Spinal cord (tissue), 9 donors: ENCODE measurements at regions not wholly inside any gene's neighbourhood (a gene's known extent, or its start where the extent isn't known, plus 50 kb on each side); places are given as distances from the start of the nearest gene placed in this dataset.
"Not testable (repeated sequence)": the region's sequence is repeated elsewhere in the genome, so short reads cannot be mapped to it uniquely, and the experiment has no call there.

Source experiments
- DNase-seq, 6 donors: peaks; one replicate each; pipeline versions ENCODE4 v3.0.0 to v3.0.0-alpha.2; 2013 to 2015; ENCODE audit warnings: low spot score in 6 of 6, low read depth in 4 of 6
- H3K27ac ChIP-seq: one replicate; pipeline ENCODE4 v1.5.1; 2013; ENCODE audit warnings: low read depth, low read length, control low read depth
- H3K27me3 ChIP-seq: one replicate; pipeline ENCODE4 v1.6.1; 2013; ENCODE audit warnings: low read length; ENCODE audit not compliant: control insufficient read depth, insufficient read depth
- H3K36me3 ChIP-seq: one replicate; pipeline ENCODE4 v1.6.1; 2013; ENCODE audit warnings: low read length; ENCODE audit not compliant: control insufficient read depth, insufficient read depth
- H3K4me1 ChIP-seq: one replicate; pipeline ENCODE4 v1.6.1; 2013; ENCODE audit warnings: low read length; ENCODE audit not compliant: control insufficient read depth, insufficient read depth
- H3K4me3 ChIP-seq: one replicate; pipeline ENCODE4 v1.5.1; 2013; ENCODE audit warnings: low read depth, low read length, control low read depth
- H3K9me3 ChIP-seq: one replicate; pipeline ENCODE4 v1.6.1; 2013; ENCODE audit warnings: low read length; ENCODE audit not compliant: control insufficient read depth, insufficient read depth
- WGBS: methylation state at CpG from one replicate; pipeline ENCODE4 v1.1.5; 2013; ENCODE audit warnings: missing lambda C conversion rate; ENCODE audit not compliant: insufficient coverage; 5-methylcytosine and 5-hydroxymethylcytosine counted together
- donor health status: healthy.

DNA sequence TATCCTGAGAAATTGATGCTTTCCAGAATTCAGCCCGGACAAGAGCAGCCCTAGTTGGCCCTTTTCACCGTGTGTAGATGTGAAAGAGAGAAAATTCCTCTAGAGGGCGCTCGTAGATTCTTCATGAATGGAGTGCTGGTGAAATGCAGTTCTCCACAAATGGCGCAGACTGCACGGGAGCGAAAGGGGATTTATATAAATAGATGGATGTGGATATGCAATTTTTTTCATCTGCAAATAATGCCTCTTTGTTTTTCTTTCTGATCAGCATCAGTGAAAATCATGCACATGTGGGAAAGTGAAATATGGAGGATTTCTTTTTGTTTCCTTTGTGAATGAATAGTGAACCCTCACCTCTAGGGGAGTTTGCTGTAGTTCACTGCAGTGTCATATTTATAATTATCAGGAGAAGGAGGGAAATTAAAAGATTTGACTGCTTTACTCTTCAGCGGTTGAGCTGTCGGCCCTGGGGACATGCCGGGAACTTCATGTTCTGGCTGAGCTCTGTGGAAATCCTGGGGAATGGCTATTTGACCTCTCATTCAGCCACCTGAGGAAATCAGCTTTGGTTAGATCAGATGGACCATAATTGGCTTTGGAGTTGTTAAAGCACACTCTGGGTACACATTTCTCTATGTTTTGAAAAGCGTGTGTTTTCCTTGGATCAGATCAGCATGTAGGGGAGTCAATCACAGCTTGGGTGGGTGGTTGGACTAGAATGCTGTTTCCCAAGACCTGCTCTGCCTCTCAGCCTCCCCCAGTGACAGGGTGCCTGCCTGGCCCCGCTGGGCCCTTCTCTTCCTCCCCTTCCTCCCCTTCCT, 115.0 kb upstream of the SHISA3 start:
- no peak overlapping the region for H3K27ac ChIP-seq
- H3K4me1 ChIP-seq = no peaks in the 10 kb centered on the region
- H3K36me3 ChIP-seq = no peaks in the 10 kb centered on the region
- 33% methylated on average over 5 of the region's 12 CpGs for WGBS
- DNase-seq = peak; percentile 68 to 97 (median 80)
- no peaks in the 10 kb centered on the region for H3K27me3 ChIP-seq
- H3K9me3 ChIP-seq = no peaks in the 10 kb centered on the region
- no peak overlapping the region for H3K4me3 ChIP-seq

DNA sequence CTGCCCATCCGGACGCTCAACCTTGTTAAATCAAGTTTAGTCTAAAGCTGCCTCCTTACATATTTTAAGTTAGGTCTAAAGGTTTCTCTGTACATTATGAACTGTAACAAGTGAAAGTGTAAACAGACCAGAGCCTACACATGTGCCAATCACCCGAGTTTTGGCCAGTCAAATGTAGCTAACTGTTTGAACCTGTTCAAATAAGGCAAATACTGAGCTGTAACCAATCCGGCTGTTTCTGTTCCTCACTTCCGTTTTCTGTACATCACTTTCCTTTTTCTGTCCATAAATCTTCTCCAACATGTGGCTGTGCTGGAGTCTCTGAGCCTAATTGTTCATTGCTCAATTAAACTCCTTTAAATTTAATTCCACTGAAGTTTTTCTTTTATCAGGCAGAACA, 113.3 kb upstream of the SHISA3 start:
- no peaks in the 10 kb centered on the region for H3K27me3 ChIP-seq
- no peaks in the 10 kb centered on the region for H3K36me3 ChIP-seq
- no peak for DNase-seq
- no peaks in the 10 kb centered on the region for H3K4me1 ChIP-seq
- H3K9me3 ChIP-seq = no peaks in the 10 kb centered on the region
- no peak overlapping the region for H3K27ac ChIP-seq
- H3K4me3 ChIP-seq = no peak overlapping the region
- WGBS = 59% methylated on average over 3 of the region's 5 CpGs

DNA sequence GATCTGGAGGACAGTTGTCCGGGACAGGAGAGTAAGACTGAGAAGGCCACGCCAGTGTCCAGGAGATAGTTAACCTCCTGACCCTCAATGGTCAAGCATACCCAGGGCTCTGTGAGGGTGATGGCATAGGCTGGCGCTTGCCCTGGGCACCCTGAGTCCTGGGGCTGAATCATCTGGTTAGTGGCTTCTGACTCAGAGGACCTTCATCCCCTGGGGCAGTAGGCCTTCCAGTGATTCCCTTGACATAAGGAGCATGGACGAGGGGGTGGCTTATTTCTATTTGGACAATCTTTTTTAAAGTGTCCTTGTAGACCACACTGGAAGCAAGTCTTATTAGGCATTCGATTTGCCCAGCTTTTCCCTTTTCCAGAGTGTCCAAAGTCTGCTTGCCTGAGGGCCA, 108.4 kb upstream of the SHISA3 start:
- H3K9me3 ChIP-seq, H3K36me3 ChIP-seq, H3K4me3 ChIP-seq, H3K27ac ChIP-seq, H3K27me3 ChIP-seq, DNase-seq, H3K4me1 ChIP-seq: not testable (repeated sequence)
- 100% methylated on average over 3 of the region's 5 CpGs for WGBS

DNA sequence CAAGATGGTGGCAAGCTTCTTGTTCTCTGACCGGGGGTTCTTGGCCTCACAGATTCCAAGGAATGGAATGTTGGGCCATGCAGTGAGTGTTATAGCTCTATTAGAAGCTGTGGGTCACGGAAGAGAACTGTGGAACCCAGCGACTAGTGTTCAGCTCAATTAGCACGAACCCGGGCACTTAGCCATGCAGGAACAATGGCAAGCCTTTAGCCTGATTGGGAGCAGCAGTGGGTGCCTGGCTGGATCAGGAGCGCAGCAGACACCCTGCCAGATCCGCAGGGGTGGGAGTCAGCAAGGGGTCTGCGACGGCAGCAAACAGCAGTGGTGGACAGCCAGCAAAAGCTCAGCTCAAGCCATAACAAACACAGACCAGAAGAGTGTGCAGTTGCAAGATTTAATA, 105.1 kb upstream of the SHISA3 start:
- H3K4me3 ChIP-seq, H3K27ac ChIP-seq, H3K36me3 ChIP-seq, DNase-seq, H3K4me1 ChIP-seq, H3K9me3 ChIP-seq, H3K27me3 ChIP-seq: not testable (repeated sequence)
- WGBS = 86% methylated on average over 7 of the region's 9 CpGs

DNA sequence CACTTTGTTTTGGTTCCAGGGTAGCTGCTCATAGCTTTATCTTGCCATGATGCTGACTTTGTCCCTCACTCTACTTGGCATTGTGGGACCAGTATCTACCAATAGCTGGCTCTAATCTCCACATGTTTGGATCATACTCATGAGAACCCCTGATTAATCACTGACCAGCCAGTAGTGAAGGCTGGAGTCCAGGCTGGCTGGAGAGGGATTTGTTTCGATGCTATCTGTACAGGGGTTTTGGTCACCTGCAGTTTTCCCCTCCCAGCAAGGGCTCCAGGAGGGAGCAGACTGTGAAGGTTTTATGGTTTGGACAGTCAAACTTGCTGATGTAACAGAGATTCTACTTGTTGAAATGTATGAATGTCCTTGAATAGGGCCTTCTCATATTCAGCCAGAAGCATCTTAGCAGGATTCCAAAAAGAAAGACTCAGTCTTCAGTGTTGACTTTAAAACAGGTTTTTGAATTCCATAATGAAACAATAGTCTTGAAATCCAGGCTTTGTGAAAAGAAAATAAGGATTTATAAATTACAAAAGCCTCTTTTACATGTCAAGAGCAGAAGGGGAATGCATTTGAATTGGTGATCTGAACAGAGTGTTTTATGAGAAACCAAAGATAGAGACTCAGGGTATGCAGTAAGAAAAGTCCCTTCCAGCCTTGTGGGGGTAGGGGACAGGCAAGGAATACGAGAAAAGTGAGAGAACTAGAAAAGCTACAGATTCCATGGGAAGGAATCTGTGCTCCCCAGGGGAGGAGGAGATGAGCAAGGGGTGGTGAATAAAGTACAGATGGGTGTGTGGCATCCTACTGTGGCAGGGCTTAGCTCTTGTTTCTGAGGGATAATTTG, 103.1 kb upstream of the SHISA3 start:
- 50% methylated on average over 1 of the region's 2 CpGs for WGBS
- Histone ChIP-seq H3K36me3 (no peaks in the 10 kb centered on the region), H3K4me3 (no peak overlapping the region), H3K27me3 (no peaks in the 10 kb centered on the region), H3K4me1 (no peaks in the 10 kb centered on the region), H3K9me3 (no peaks in the 10 kb centered on the region), H3K27ac (no peak overlapping the region)
- DNase-seq = no peak

DNA sequence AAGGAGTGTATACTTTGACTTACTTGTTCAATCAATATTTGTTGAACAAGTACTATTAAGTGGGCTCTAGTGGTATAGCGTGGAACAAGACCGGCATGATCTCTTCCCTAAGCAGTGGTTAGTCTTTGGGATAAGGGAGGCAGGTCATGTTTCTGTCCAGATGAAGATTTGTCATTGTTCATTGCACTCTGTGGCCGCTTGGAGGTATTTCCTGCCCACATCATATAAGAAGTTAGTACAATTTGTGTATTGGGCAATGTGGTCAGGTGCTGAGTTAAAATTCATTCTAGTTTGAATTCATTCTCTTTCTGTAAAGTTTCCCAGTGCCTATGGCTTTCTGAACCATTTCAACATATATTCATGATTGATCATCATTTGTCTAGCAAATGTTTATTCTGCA, 101.1 kb upstream of the SHISA3 start:
- Histone ChIP-seq H3K4me1 (no peaks in the 10 kb centered on the region), H3K9me3 (no peaks in the 10 kb centered on the region), H3K36me3 (no peaks in the 10 kb centered on the region), H3K27me3 (no peaks in the 10 kb centered on the region), H3K27ac (no peak overlapping the region), H3K4me3 (no peak overlapping the region)
- no CpG with 5 or more reads among the region's 3 CpGs for WGBS
- no peak for DNase-seq

DNA sequence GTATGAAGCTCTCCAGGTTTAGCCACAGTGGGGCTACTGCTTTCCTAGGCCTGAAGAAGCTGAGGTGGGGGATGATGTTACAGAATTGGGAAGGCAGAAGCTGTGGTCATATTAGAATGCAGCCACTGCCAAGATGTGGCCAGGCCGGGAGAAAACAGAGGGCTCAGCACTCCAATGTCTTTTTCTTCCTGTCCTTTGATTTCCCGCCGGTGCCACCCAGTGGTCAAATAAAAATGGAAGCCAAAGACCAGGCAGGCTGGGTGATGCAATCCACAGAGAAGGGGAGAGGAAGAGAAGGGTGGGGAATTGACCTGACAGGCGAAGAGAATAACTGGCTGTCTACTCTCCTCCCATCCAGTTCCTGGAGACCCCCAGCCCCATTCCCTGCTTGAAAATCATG, 94.9 kb upstream of the SHISA3 start:
- 15% methylated on average over 2 of the region's 4 CpGs for WGBS
- Histone ChIP-seq H3K4me1 (no peaks in the 10 kb centered on the region), H3K36me3 (no peaks in the 10 kb centered on the region), H3K27ac (no peak overlapping the region), H3K4me3 (no peak overlapping the region), H3K27me3 (no peaks in the 10 kb centered on the region), H3K9me3 (no peaks in the 10 kb centered on the region)
- DNase-seq = peak in 3 of 6 donors; percentile 12 to 72 (median 37)

DNA sequence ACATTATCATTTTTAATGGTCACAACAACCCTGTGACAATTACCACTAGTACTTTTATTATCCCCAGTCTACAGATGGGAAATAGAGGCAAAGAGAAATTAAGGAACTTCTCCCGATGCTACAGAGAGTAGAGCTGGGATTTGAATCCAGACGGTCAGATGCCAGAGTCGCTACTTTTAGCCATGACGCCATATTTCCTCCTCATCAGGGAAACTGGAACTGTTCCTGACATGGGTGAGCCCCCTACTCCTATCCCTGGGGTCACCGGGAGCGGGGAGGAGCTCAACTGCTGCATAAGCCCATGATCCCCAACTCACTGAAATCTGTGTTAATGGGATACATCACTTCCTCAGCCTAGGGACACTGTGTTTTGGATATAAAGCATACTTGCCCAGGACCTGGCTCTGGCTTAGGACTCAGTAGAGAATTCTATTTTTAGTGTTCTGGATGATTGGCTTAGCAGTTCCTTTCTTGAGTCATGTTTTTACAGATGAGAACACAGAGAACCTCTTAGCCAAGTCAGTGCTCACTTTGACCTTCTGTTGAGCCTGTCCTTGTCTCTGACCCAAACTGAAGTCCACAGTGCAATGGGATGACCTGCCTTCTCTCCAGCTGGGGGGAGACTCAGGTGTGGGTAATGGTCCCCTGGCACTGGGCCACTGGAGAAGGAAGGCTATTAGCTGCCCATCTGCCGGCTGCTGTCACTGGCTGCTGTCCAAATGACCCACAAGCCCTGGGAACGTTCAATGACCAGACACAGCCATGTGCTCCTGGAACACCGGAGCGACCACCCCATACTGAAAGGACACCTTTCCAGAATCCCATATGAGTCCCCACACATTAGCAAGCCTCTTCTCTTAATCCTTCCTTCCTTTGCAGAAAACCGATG, 90.8 kb upstream of the SHISA3 start:
- no peaks in the 10 kb centered on the region for H3K4me1 ChIP-seq
- DNase-seq = peak in 1 of 6 donors; percentile 18
- H3K27me3 ChIP-seq = no peaks in the 10 kb centered on the region
- H3K9me3 ChIP-seq = no peaks in the 10 kb centered on the region
- 58% methylated on average over 6 of the region's 11 CpGs for WGBS
- H3K4me3 ChIP-seq = no peak overlapping the region
- no peaks in the 10 kb centered on the region for H3K36me3 ChIP-seq
- H3K27ac ChIP-seq = no peak overlapping the region

DNA sequence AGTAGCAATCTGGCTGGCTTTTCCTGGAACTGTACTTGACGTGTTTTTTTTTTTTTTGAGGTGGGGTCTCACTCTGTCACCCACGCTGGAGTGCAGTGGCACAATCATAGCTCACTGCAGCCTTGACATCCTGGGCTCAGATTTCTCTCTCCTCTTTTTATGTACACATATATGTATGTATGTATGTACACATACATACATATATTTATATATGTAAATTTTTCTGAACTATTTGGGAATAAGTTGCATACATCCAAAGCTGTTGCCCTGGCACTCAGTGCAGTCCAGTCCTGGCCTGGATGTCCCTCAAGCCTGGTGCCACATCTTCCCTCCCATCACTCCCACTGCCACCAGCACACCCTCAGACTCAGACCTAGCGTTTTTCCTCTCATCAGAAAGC, 89.0 kb upstream of the SHISA3 start:
- DNase-seq = no peak
- Histone ChIP-seq H3K27ac (no peak overlapping the region), H3K4me1 (no peaks in the 10 kb centered on the region), H3K4me3 (no peak overlapping the region), H3K36me3 (no peaks in the 10 kb centered on the region), H3K9me3 (no peaks in the 10 kb centered on the region), H3K27me3 (no peaks in the 10 kb centered on the region)
- WGBS = no CpG with 5 or more reads among the region's 3 CpGs
